Tibial nerve (tissue), 4 donors: ENCODE measurements at regions not wholly inside any gene's neighbourhood (a gene's known extent, or its start where the extent isn't known, plus 50 kb on each side); places are given as distances from the start of the nearest gene placed in this dataset.
A peak's percentile ranks its signal among the peaks of the same experiment; 100 is the strongest.

Experiments used
- DNase-seq, 2 donors: peaks; one replicate each; pipeline ENCODE4 v3.0.0-alpha.2; 2019; ENCODE audit warnings: low spot score in 2 of 2
- H3K27ac ChIP-seq, 4 donors: fragments of 200-600 bp; sonication (generic) in 3 of 4; one replicate each; pipeline ENCODE4 v1.5.1; 2017 to 2019; ENCODE audit warnings: mild to moderate bottlenecking in 1 of 4
- H3K27me3 ChIP-seq, 2 donors: fragments of 200-600 bp; sonication (generic) in 1 of 2; one replicate each; pipeline versions ENCODE4 v1.5.1 to v1.6.0; 2017 to 2019
- H3K36me3 ChIP-seq, 3 donors: fragments of 200-600 bp; sonication (generic); one replicate each; pipeline ENCODE4 v1.5.1; 2018 to 2019
- H3K4me1 ChIP-seq, 4 donors: fragments of 200-600 bp; sonication (generic) in 3 of 4; one replicate each; pipeline ENCODE4 v1.5.1; 2017 to 2019
- H3K4me3 ChIP-seq, 4 donors: fragments of 200-600 bp; sonication (generic) in 3 of 4; one replicate each; pipeline ENCODE4 v1.5.1; 2017 to 2019; ENCODE audit warnings: mild to moderate bottlenecking in 1 of 4, moderate library complexity in 1 of 4
- H3K9me3 ChIP-seq, 4 donors: fragments of 200-600 bp; sonication (generic) in 3 of 4; one replicate each; pipeline ENCODE4 v1.5.1; 2017 to 2019
- EP300 ChIP-seq, 2 donors: sonication (generic); formaldehyde crosslinking; IDR thresholded peaks; one replicate each; pipeline ENCODE4 v1.6.1; 2017; ENCODE audit warnings: antibody characterized with exemption in 2 of 2, mild to moderate bottlenecking in 1 of 2
- POLR2A ChIP-seq, 2 donors: fragments of 450-650 bp; IDR thresholded peaks; one replicate each; pipeline ENCODE4 v1.6.1; 2017; ENCODE audit warnings: antibody characterized with exemption in 2 of 2, mild to moderate bottlenecking in 2 of 2, moderate library complexity in 2 of 2
- WGBS, 2 donors: methylation state at CpG; one replicate each; pipeline ENCODE4 v1.1.5; 2018; 5-methylcytosine and 5-hydroxymethylcytosine counted together
- TF ChIP-seq, protein P1 (sequence below), 5 experiments: fragments of 200-600 bp in 3 of 5; fragments of 450-650 bp in 2 of 5; sonication (generic) in 3 of 5; IDR thresholded peaks; one replicate each; pipeline ENCODE4 v1.5.1; 2016 to 2019; ENCODE audit warnings: antibody characterized with exemption in 5 of 5, mild to moderate bottlenecking in 3 of 5, moderate library complexity in 2 of 5

DNA sequence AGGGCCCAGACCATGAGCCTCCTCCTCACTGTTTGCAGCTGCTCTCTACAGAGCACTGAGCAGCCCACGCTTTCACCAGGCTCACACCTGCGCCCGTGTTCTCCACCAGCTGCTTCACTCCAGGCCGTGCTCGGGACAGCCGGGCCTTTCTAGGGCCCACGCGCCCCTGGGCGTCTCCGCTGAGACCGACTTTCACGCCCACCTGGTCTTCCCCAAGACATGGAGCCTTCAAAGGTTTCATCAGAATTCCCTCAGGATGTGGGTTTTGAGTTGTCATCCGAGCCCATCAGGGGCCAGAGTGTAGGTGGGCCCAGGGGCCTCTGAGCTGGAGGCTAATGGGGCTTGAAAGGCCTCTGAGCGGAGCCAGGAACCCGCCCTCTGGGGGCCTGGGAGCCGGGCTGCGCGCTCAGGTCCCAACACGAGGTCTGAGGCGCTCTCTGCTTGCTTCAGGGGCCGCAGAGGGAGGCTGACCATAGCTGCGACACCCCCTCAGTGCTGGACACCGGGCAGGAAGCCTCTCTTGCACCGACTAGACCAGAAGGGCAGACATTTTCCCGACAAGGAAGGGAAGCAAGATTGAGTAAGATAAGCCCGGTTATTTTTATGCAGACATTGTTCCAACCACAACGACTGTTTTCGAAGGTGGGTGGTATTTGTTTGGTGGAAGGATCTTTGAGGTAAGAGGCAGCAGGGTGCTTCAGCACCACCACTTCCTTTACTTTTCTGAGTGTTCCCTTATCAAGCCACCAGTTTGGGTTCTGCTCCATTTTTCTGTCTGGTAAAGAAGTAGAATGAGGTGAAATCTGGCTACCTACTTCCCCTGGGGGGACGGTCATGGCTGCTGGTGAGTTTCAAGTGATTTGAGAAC, 125.0 kb upstream of the FUT8 start:
- Histone ChIP-seq H3K27me3 (no peaks in the 10 kb centered on the region), H3K4me1 (peaks cover 0 to 19% (median 5%) of the 10 kb centered on the region in 4 donors), H3K36me3 (no peaks in the 10 kb centered on the region), H3K9me3 (no peaks in the 10 kb centered on the region), H3K4me3 (no peak overlapping the region), H3K27ac (peak overlapping the region in 1 of 4 donors; percentile 69)
- TF ChIP-seq POLR2A (IDR thresholded peaks at IDR 0.05): no peak
- no peak for TF ChIP-seq EP300 (IDR thresholded peaks at IDR 0.05)
- TF ChIP-seq, protein P1, sequence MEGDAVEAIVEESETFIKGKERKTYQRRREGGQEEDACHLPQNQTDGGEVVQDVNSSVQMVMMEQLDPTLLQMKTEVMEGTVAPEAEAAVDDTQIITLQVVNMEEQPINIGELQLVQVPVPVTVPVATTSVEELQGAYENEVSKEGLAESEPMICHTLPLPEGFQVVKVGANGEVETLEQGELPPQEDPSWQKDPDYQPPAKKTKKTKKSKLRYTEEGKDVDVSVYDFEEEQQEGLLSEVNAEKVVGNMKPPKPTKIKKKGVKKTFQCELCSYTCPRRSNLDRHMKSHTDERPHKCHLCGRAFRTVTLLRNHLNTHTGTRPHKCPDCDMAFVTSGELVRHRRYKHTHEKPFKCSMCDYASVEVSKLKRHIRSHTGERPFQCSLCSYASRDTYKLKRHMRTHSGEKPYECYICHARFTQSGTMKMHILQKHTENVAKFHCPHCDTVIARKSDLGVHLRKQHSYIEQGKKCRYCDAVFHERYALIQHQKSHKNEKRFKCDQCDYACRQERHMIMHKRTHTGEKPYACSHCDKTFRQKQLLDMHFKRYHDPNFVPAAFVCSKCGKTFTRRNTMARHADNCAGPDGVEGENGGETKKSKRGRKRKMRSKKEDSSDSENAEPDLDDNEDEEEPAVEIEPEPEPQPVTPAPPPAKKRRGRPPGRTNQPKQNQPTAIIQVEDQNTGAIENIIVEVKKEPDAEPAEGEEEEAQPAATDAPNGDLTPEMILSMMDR (IDR thresholded peaks at IDR 0.05): no peak
- WGBS, 2 donors: 81% methylated on average over 29 of the region's 29 CpGs
- DNase-seq: no peak

DNA sequence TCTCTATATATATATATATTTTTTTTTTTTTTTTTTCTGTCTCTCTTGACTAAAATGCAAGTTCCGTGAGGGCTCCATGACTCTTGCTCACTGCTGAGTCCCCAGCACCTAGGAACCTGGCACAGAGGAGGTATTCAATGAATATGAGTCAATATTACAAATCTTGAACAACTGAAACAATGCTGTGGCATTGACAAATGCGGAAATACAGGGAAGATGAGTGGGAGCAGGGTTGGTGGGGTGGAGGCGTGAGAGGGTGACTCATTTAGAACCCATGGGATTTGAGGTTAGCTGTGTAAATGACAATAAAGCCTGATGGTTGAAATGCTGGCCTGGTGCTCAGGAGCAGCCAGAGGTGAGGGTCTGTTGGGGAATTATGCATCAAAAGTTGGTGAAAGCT, 121.7 kb upstream of the FUT8 start:
- 82 to 88% methylated on average over 3 of the region's 3 CpGs for WGBS, 2 donors
- no peak overlapping the region for H3K27ac ChIP-seq
- DNase-seq: no peak

DNA sequence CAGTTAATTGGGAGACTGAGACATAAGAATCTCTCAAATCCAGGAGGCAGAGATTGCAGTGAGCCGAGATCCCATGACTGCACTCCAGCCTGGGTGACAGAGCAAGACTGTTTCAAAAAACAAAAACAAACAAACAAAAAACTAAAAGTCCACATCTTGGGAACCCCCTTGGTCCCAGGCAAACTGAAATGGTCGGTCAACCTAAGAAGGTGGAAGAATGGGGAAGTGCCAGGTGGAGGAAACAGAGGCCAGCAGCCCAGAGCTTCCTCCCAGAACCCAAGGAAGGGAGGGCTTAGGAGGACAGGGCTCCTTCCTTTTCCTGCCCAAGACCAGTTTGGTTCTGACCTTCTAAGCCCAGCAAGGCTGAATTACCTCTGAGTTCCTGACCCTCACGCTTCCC, 121.0 kb upstream of the FUT8 start:
- H3K4me1 ChIP-seq: peaks cover 0 to 9% (median 0%) of the 10 kb centered on the region in 4 donors
- no peaks in the 10 kb centered on the region for H3K9me3 ChIP-seq
- TF ChIP-seq, protein P1 (IDR thresholded peaks at IDR 0.05): no peak
- TF ChIP-seq EP300 (IDR thresholded peaks at IDR 0.05) (no peak), POLR2A (IDR thresholded peaks at IDR 0.05) (no peak)
- 69 to 81% methylated on average over 3 of the region's 3 CpGs for WGBS, 2 donors
- no peaks in the 10 kb centered on the region for H3K36me3 ChIP-seq
- H3K4me3 ChIP-seq: no peak overlapping the region
- no peaks in the 10 kb centered on the region for H3K27me3 ChIP-seq
- H3K27ac ChIP-seq: no peak overlapping the region
- no peak for DNase-seq

More for the DNA sequence above, 121.7 kb upstream of the FUT8 start:
- peaks cover 0 to 9% (median 0%) of the 10 kb centered on the region in 4 donors for H3K4me1 ChIP-seq
- no peak overlapping the region for H3K4me3 ChIP-seq
- TF ChIP-seq EP300 (IDR thresholded peaks at IDR 0.05) (no peak), POLR2A (IDR thresholded peaks at IDR 0.05) (no peak)
- TF ChIP-seq, protein P1 (IDR thresholded peaks at IDR 0.05): no peak
- no peaks in the 10 kb centered on the region for H3K36me3 ChIP-seq
- no peaks in the 10 kb centered on the region for H3K9me3 ChIP-seq
- no peaks in the 10 kb centered on the region for H3K27me3 ChIP-seq

DNA sequence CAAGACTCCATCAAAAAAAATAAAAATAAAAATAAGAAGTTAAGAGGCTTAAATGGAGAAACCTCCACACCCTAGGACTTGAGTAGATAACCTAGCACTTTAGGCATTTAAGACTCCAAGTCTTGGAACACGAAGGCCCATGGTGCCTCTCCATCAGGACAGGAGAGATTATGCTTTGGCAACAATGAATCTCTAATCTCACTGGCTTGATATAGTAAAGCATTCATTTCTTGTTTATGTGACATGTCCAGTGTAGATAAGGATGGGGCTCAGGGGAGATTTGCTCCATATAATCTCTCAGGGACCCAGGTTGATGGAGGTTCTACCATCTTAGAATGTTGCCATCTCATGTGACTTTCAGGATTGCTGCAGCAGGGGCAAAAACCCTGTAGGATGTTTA, 117.7 kb upstream of the FUT8 start:
- H3K4me1 ChIP-seq: no peaks in the 10 kb centered on the region

DNA sequence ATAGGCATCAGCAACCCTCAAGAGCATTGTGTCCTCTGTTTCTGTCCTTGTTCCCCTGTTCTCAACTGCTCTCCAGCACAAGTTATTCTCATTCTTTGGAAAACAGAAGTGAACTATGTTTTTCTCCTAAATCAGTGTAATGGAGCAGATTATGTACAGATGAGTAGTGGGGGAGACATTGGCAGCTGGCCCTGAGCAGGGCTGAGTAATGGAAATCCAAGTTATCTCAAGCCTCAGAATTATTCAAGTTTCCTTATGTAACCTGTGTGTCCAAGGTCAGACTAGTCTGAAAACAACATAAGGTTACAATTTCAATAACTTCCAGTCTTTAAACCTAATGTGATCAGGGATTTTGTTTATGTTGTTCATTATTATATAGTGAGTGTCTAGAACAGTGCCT, 116.1 kb upstream of the FUT8 start:
- TF ChIP-seq, protein P1 (IDR thresholded peaks at IDR 0.05): no peak
- TF ChIP-seq POLR2A (IDR thresholded peaks at IDR 0.05) (no peak), EP300 (IDR thresholded peaks at IDR 0.05) (no peak)
- no peaks in the 10 kb centered on the region for H3K4me1 ChIP-seq
- no peak overlapping the region for H3K27ac ChIP-seq
- no peaks in the 10 kb centered on the region for H3K36me3 ChIP-seq
- H3K27me3 ChIP-seq: no peaks in the 10 kb centered on the region
- no peaks in the 10 kb centered on the region for H3K9me3 ChIP-seq
- no peak for DNase-seq
- H3K4me3 ChIP-seq: no peak overlapping the region

More for the DNA sequence above, 117.7 kb upstream of the FUT8 start:
- Histone ChIP-seq H3K9me3 (no peaks in the 10 kb centered on the region), H3K36me3 (no peaks in the 10 kb centered on the region), H3K27ac (no peak overlapping the region), H3K27me3 (no peaks in the 10 kb centered on the region), H3K4me3 (no peak overlapping the region)
- DNase-seq: no peak
- TF ChIP-seq POLR2A (IDR thresholded peaks at IDR 0.05) (no peak), EP300 (IDR thresholded peaks at IDR 0.05) (no peak)
- TF ChIP-seq, protein P1 (IDR thresholded peaks at IDR 0.05): no peak
- 91 to 94% methylated on average over 1 of the region's 1 CpG for WGBS, 2 donors
